ENCODE measurements at regions not wholly inside any gene's neighbourhood (a gene's known extent, or its start where the extent isn't known, plus 50 kb on each side); places are given as distances from the start of the nearest gene placed in this dataset.

DNA sequence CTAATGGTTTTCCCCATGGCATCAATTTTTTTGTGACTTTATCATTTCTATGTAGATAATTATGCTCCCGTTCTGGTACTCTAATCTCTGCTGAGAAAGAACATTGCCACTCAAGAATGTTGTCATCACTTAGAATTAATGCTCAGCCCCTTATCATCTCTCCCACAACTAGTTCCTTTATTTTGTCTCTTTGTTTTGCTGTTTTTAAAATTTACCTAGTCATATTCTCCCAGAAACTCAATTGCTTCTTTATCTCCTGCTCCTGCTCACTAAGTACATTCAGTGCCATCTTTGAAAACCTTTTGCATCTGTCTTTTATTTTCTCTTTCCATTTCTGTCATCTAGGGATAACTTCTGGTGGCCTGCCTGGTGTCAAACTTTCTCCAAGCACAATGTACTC, 324.9 kb upstream of the MTPN start:
- ATAC-seq (no peak), DNase-seq (no peak)
- no peak for TF ChIP-seq POLR2A (IDR thresholded peaks at IDR 0.05)
- TF ChIP-seq, protein P1, sequence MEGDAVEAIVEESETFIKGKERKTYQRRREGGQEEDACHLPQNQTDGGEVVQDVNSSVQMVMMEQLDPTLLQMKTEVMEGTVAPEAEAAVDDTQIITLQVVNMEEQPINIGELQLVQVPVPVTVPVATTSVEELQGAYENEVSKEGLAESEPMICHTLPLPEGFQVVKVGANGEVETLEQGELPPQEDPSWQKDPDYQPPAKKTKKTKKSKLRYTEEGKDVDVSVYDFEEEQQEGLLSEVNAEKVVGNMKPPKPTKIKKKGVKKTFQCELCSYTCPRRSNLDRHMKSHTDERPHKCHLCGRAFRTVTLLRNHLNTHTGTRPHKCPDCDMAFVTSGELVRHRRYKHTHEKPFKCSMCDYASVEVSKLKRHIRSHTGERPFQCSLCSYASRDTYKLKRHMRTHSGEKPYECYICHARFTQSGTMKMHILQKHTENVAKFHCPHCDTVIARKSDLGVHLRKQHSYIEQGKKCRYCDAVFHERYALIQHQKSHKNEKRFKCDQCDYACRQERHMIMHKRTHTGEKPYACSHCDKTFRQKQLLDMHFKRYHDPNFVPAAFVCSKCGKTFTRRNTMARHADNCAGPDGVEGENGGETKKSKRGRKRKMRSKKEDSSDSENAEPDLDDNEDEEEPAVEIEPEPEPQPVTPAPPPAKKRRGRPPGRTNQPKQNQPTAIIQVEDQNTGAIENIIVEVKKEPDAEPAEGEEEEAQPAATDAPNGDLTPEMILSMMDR (IDR thresholded peaks at IDR 0.05): no peak
- Histone ChIP-seq H3K36me3 (no peaks in the 10 kb centered on the region), H3K4me3 (no peak overlapping the region), H3K27me3 (no peaks in the 10 kb centered on the region), H3K27ac (no peak overlapping the region), H3K4me1 (no peaks in the 10 kb centered on the region), H3K9me3 (no peaks in the 10 kb centered on the region)
- intact Hi-C loops (cut with DNase I): no loop called here
- WGBS (ENCODE audit: insufficient coverage, low coverage, low lambda C conversion rate, missing lambda C conversion rate): 67% methylated on average over 1 of the region's 1 CpG

DNA sequence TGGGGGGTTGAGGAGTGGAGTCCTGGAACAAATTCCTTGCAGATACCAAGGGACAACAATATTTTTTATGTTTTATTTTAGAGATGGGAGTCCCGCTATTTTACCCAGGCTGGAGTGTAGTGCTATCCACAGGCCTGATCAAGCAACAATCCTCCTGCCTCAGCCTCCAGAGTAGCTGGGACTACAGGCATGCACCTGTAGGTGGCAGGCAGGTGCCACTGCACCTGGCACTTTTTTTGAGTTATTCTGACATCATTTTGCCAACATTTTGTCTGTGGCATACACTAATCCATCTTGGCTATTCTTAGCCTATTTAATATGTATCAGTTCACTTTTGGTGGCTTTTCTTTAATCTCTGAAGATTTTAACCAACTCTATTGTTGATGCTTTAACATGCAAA, 317.8 kb upstream of the MTPN start:
- Histone ChIP-seq H3K4me3 (no peak overlapping the region), H3K27ac (no peak overlapping the region), H3K27me3 (no peaks in the 10 kb centered on the region), H3K36me3 (no peaks in the 10 kb centered on the region), H3K9me3 (no peaks in the 10 kb centered on the region), H3K4me1 (no peaks in the 10 kb centered on the region)
- WGBS (ENCODE audit: insufficient coverage, low coverage, low lambda C conversion rate, missing lambda C conversion rate): 100% methylated on average over 1 of the region's 1 CpG
- ATAC-seq (no peak), DNase-seq (no peak)
- intact Hi-C loops (cut with DNase I): no loop called here
- TF ChIP-seq, protein P1 (IDR thresholded peaks at IDR 0.05): no peak
- no peak for TF ChIP-seq POLR2A (IDR thresholded peaks at IDR 0.05)

DNA sequence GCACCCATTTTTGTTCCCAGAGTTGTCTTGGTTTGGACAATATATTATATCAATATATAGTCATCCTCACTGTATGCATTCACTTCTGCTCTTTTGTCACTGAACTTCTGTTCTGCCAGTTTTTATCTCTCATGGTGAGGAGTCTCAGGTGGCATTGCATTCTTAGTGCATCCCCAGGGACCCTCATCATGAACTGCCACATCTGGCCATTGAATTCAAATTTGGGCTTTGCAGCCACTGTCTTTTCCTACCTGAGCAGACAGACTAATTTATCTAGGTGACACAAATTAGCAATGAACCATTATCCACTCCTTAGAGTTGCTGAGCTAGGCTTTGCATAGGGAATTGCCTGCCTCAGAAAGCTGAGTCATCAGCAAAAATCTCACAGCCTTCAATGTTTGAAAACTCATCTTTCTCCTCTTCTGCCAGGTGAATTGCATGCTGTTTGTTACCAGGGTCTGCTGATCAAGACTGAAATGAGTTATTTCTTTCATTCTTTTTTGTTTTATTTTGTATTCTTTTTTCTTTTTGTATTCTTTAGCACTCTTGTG, 316.8 kb upstream of the MTPN start:
- Histone ChIP-seq H3K27ac (no peak overlapping the region), H3K4me1 (no peaks in the 10 kb centered on the region), H3K9me3 (no peaks in the 10 kb centered on the region), H3K27me3 (no peaks in the 10 kb centered on the region), H3K36me3 (no peaks in the 10 kb centered on the region), H3K4me3 (no peak overlapping the region)
- intact Hi-C loops (cut with DNase I): no loop called here
- DNase-seq: no peak
- TF ChIP-seq, protein P1 (IDR thresholded peaks at IDR 0.05): no peak
- no peak for TF ChIP-seq POLR2A (IDR thresholded peaks at IDR 0.05)
- no peak for ATAC-seq

GRCh38 chr7:136293272-136293671, 316.1 kb upstream of the MTPN start:
- no peak overlapping the region for H3K27ac ChIP-seq
- TF ChIP-seq, protein P1 (IDR thresholded peaks at IDR 0.05): no peak
- TF ChIP-seq POLR2A (IDR thresholded peaks at IDR 0.05): no peak
- H3K4me1 ChIP-seq: no peaks in the 10 kb centered on the region
- no peak for ATAC-seq
- H3K9me3 ChIP-seq: no peaks in the 10 kb centered on the region
- no peaks in the 10 kb centered on the region for H3K27me3 ChIP-seq
- no peak overlapping the region for H3K4me3 ChIP-seq
- intact Hi-C loops (cut with DNase I): no loop called here
- WGBS (ENCODE audit: insufficient coverage, low coverage, low lambda C conversion rate, missing lambda C conversion rate): 41% methylated on average over 6 of the region's 6 CpGs
- no peaks in the 10 kb centered on the region for H3K36me3 ChIP-seq
- no peak for DNase-seq

GRCh38 chr7:136292365-136292764, 315.2 kb upstream of the MTPN start:
- no peaks in the 10 kb centered on the region for H3K27me3 ChIP-seq
- intact Hi-C loops (cut with DNase I): no loop called here
- H3K27ac ChIP-seq: no peak overlapping the region
- no peaks in the 10 kb centered on the region for H3K4me1 ChIP-seq
- no peaks in the 10 kb centered on the region for H3K9me3 ChIP-seq
- ATAC-seq (no peak), DNase-seq (no peak)
- H3K36me3 ChIP-seq: no peaks in the 10 kb centered on the region
- no peak overlapping the region for H3K4me3 ChIP-seq
- TF ChIP-seq, protein P1 (IDR thresholded peaks at IDR 0.05): no peak
- TF ChIP-seq POLR2A (IDR thresholded peaks at IDR 0.05): no peak
